Kidney (tissue), 13 donors: ENCODE measurements at regions not wholly inside any gene's neighbourhood (a gene's known extent, or its start where the extent isn't known, plus 50 kb on each side); places are given as distances from the start of the nearest gene placed in this dataset.
"Not testable (repeated sequence)": the region's sequence is repeated elsewhere in the genome, so short reads cannot be mapped to it uniquely, and the experiment has no call there.

Experiments used
- DNase-seq, 5 donors: peaks; one replicate each; pipeline ENCODE4 v3.0.0-alpha.2; 2013 to 2020
- FAIRE-seq: peaks from 2 replicates; lab custom pipeline; 2012; peaks lifted over from hg19 to GRCh38; lab: Jason Lieb, UNC
- H3K27ac ChIP-seq, 2 donors: one replicate each; pipeline ENCODE4 v1.7.0; 2013; ENCODE audit warnings: low read depth in 2 of 2, low read length in 2 of 2, inconsistent platforms in 1 of 2
- H3K27me3 ChIP-seq: one replicate; pipeline ENCODE4 v1.7.1; 2013; ENCODE audit warnings: low read length, inconsistent platforms; ENCODE audit not compliant: control insufficient read depth, insufficient read depth
- H3K36me3 ChIP-seq, 3 donors: one replicate each; pipeline versions ENCODE4 v1.7.0 to v1.7.1; 2013; ENCODE audit warnings: low read length in 3 of 3, control low read depth in 1 of 3, inconsistent platforms in 1 of 3; ENCODE audit not compliant: insufficient read depth in 3 of 3, control insufficient read depth in 2 of 3
- H3K4me1 ChIP-seq, 3 donors: one replicate each; pipeline versions ENCODE4 v1.7.0 to v1.7.1; 2013; ENCODE audit warnings: low read length in 3 of 3, inconsistent platforms in 1 of 3, low read depth in 1 of 3; ENCODE audit not compliant: control insufficient read depth in 2 of 3, insufficient read depth in 2 of 3
- H3K4me3 ChIP-seq, 3 donors: one replicate each; pipeline versions ENCODE4 v1.7.0 to v1.8.1; 2013; ENCODE audit warnings: low read length in 3 of 3, control low read depth in 1 of 3, inconsistent platforms in 1 of 3
- H3K9ac ChIP-seq, 3 donors: one replicate each; pipeline versions ENCODE4 v1.7.0 to v1.7.1; 2013; ENCODE audit warnings: low read length in 3 of 3, control low read depth in 1 of 3, inconsistent platforms in 1 of 3
- H3K9me3 ChIP-seq, 3 donors: one replicate each; pipeline versions ENCODE4 v1.7.0 to v1.7.1; 2013; ENCODE audit warnings: low read length in 3 of 3, control low read depth in 1 of 3, inconsistent platforms in 1 of 3; ENCODE audit not compliant: control insufficient read depth in 2 of 3, insufficient read depth in 1 of 3
- CTCF ChIP-seq: IDR thresholded peaks from 3 replicates; pipeline ENCODE4 v1.5.1; 2012; ENCODE audit warnings: mild to moderate bottlenecking, moderate library complexity, borderline replicate concordance; ENCODE audit not compliant: insufficient read depth; ENCODE audit errors: extremely low read depth
- intact Hi-C: fragments of 100-400 bp; cut with DNase I; formaldehyde crosslinking; loops from one replicate; pipeline ENCODE4 v1.11.1; 2022
- donor health status: control.
- donor health status: control.
- donor health status: control.
- donor health status: control.
- donor health status: control.
- donor health status: DM: yes; HTN: yes; CAD: no.
- donor health status: Normal renal cell carcinoma (clear cell type).

GRCh38 chrY:12212394-12212793 is 488.6 kb upstream of the USP9Y start:
- no peak overlapping the region for H3K9ac ChIP-seq
- H3K36me3 ChIP-seq = no peaks in the 10 kb centered on the region
- FAIRE-seq = no peak
- intact Hi-C loops = no loop called here
- no peak overlapping the region for H3K27ac ChIP-seq
- H3K4me3 ChIP-seq = no peak overlapping the region
- DNase-seq = no peak
- H3K27me3 ChIP-seq = no peaks in the 10 kb centered on the region
- H3K9me3 ChIP-seq = no peaks in the 10 kb centered on the region
- H3K4me1 ChIP-seq = no peaks in the 10 kb centered on the region
- TF ChIP-seq CTCF = no peak

GRCh38 chrY:12215564-12216022 is 485.4 kb upstream of the USP9Y start:
- Histone ChIP-seq H3K9ac (no peak overlapping the region), H3K9me3 (no peaks in the 10 kb centered on the region), H3K4me1 (no peaks in the 10 kb centered on the region), H3K36me3 (no peaks in the 10 kb centered on the region), H3K27me3 (no peaks in the 10 kb centered on the region), H3K4me3 (no peak overlapping the region), H3K27ac (no peak overlapping the region)
- no peak for FAIRE-seq
- no peak for DNase-seq
- TF ChIP-seq CTCF = no peak
- intact Hi-C loops = no loop called here

- Histone ChIP-seq H3K9me3 (no peaks in the 10 kb centered on the region), H3K4me3 (no peak overlapping the region), H3K36me3 (no peaks in the 10 kb centered on the region), H3K4me1 (no peaks in the 10 kb centered on the region), H3K27me3 (no peaks in the 10 kb centered on the region), H3K9ac (no peak overlapping the region), H3K27ac (no peak overlapping the region)
- intact Hi-C loops = no loop called here
- FAIRE-seq (no peak), DNase-seq (no peak)
- no peak for TF ChIP-seq CTCF
These were observed 470.1 kb upstream of the USP9Y start for GRCh38 chrY:12230921-12231320.

GRCh38 chrY:12236399-12236798 is 464.6 kb upstream of the USP9Y start:
- DNase-seq (no peak), FAIRE-seq (no peak)
- TF ChIP-seq CTCF = no peak
- H3K4me1 ChIP-seq = no peaks in the 10 kb centered on the region
- H3K4me3 ChIP-seq = no peak overlapping the region
- no peaks in the 10 kb centered on the region for H3K9me3 ChIP-seq
- no peaks in the 10 kb centered on the region for H3K27me3 ChIP-seq
- intact Hi-C loops = no loop called here
- no peaks in the 10 kb centered on the region for H3K36me3 ChIP-seq
- H3K27ac ChIP-seq = no peak overlapping the region
- H3K9ac ChIP-seq = no peak overlapping the region

- H3K4me3 ChIP-seq, H3K27me3 ChIP-seq, H3K36me3 ChIP-seq, H3K4me1 ChIP-seq, intact Hi-C loops, H3K9me3 ChIP-seq, H3K9ac ChIP-seq, H3K27ac ChIP-seq, FAIRE-seq, DNase-seq: not testable (repeated sequence)
These were observed 460.7 kb upstream of the USP9Y start for GRCh38 chrY:12240326-12240725.
